Ishikawa (cell line): ENCODE measurements at regions not wholly inside any gene's neighbourhood (a gene's known extent, or its start where the extent isn't known, plus 50 kb on each side); places are given as distances from the start of the nearest gene placed in this dataset.

Source experiments
- CEBPB ChIP-seq: IDR thresholded peaks from 2 replicates; pipeline ENCODE4 v1.6.1; 2012
- CREB1 ChIP-seq: IDR thresholded peaks from 2 replicates; pipeline ENCODE4 v1.6.1; 2012; ENCODE audit warnings: low read depth
- EP300 ChIP-seq: IDR thresholded peaks from 2 replicates; pipeline ENCODE4 v1.6.1; 2012; ENCODE audit warnings: borderline replicate concordance
- MAX ChIP-seq: IDR thresholded peaks from 2 replicates; pipeline ENCODE4 v1.6.1; 2012
- NFIC ChIP-seq: IDR thresholded peaks from 2 replicates; pipeline ENCODE4 v1.6.1; 2012
- RAD21 ChIP-seq: IDR thresholded peaks from 2 replicates; pipeline ENCODE4 v1.6.1; 2012; ENCODE audit warnings: low read depth
- REST ChIP-seq: IDR thresholded peaks from 2 replicates; pipeline ENCODE4 v1.6.1; 2012; ENCODE audit warnings: low read depth, mild to moderate bottlenecking
- TAF1 ChIP-seq: IDR thresholded peaks from 2 replicates; pipeline ENCODE4 v1.6.1; 2012; ENCODE audit warnings: low read depth, mild to moderate bottlenecking
- TCF12 ChIP-seq: IDR thresholded peaks from 2 replicates; pipeline ENCODE4 v1.6.1; 2012; ENCODE audit warnings: low read depth
- TEAD4 ChIP-seq: IDR thresholded peaks from 2 replicates; pipeline ENCODE4 v1.6.1; 2012

GRCh38 chr4:57220172-57220571 is 110.0 kb upstream of the IGFBP7 start:
- no peak for TF ChIP-seq MAX
- TF ChIP-seq NFIC: no peak
- TF ChIP-seq RAD21: no peak
- TF ChIP-seq CEBPB: no peak
- TF ChIP-seq TCF12: no peak
- TF ChIP-seq REST: no peak
- TF ChIP-seq TEAD4: no peak
- TF ChIP-seq EP300: no peak
- TF ChIP-seq TAF1: no peak
- TF ChIP-seq CREB1: no peak
